ENCODE measurements at regions not wholly inside any gene's neighbourhood (a gene's known extent, or its start where the extent isn't known, plus 50 kb on each side); places are given as distances from the start of the nearest gene placed in this dataset.

DNA sequence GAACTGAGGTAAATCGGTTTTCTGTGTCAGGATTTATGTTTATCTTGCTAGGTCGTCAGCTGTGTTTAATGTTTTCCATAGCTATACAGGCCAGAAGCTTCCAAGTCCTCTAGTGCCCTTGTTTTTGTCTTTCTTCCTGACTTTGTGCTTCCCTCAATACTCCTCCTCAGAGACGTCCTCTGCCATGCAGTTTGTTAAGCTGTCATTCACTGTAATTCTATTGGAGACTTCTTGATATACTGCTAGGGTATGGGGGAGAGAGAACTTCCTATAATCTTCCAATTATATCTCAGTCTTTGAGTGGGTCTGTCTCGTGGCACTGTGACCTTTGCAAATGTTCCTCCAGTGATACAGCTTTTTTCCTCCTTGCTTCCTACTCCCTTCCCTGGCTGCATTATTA, 327.3 kb upstream of the ANO5 start:
- ATAC-seq (ENCODE audit: low FRiP score) (no peak), DNase-seq (ENCODE audit: low spot score) (no peak)
- TF ChIP-seq, protein P1, sequence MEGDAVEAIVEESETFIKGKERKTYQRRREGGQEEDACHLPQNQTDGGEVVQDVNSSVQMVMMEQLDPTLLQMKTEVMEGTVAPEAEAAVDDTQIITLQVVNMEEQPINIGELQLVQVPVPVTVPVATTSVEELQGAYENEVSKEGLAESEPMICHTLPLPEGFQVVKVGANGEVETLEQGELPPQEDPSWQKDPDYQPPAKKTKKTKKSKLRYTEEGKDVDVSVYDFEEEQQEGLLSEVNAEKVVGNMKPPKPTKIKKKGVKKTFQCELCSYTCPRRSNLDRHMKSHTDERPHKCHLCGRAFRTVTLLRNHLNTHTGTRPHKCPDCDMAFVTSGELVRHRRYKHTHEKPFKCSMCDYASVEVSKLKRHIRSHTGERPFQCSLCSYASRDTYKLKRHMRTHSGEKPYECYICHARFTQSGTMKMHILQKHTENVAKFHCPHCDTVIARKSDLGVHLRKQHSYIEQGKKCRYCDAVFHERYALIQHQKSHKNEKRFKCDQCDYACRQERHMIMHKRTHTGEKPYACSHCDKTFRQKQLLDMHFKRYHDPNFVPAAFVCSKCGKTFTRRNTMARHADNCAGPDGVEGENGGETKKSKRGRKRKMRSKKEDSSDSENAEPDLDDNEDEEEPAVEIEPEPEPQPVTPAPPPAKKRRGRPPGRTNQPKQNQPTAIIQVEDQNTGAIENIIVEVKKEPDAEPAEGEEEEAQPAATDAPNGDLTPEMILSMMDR (IDR thresholded peaks at IDR 0.05), result no peak

DNA sequence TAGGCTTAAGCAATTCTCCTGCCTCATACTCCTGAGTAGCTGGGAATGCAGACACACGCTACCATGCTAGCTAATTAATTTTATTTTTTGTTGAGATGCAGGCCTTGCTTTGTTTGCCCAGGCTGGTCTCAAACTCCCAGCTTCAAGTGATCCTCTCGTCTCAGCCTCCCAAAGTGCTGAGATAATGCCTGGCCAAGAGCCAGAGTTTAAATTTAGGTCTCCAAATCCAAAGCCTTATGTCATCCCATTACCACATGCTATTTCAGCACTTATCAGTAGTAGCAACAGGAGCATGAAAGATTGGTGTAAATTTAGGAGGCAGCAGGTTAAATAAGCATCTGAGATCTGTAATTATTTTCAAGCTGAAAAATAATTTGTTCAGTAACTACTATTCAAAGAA, 326.1 kb upstream of the ANO5 start:
- TF ChIP-seq, protein P1 (IDR thresholded peaks at IDR 0.05), result no peak
- ATAC-seq (ENCODE audit: low FRiP score), result no peak
- no peak for DNase-seq (ENCODE audit: low spot score)

DNA sequence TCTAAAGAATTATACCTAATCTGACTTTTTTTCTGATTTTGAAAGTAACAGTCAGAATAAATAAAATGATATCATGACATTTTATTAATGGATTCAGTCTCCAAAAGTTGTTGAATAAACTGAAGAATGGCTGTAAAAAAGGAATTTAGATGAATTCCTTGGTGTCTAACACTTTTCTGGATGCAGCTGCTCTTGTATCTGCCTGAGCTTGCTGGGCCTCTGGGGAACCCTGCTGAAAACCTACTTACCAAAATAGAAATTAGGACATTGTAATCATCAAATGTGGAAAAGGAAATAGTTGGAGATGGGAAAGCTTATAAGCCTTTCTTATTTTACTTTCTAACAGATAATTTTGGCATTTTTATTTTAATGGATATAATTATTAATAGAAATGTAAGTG, 315.7 kb upstream of the ANO5 start:
- TF ChIP-seq, protein P1 (IDR thresholded peaks at IDR 0.05), result no peak
- no peak for DNase-seq (ENCODE audit: low spot score)
- ATAC-seq (ENCODE audit: low FRiP score), result no peak

DNA sequence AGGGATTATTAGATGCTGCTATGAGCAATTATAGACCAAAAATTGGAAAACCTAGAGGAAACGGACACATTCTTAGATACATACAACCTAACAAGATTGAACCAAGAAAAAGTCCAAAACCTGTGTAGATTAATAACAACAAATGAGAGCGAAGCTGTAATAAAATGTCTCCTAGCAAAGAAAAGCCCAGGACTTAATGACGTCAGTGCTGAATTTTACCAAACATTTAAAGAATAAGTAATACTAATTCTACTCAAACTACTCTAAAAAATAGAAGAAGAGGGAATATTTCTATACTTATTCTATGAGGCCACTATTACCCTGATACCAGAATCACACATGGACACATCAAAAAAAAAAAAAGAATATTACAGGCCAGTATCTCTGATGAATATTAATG, 309.5 kb upstream of the ANO5 start:
- DNase-seq (ENCODE audit: low spot score), result no peak
- no peak for ATAC-seq (ENCODE audit: low FRiP score)
- TF ChIP-seq, protein P1 (IDR thresholded peaks at IDR 0.05), result no peak

DNA sequence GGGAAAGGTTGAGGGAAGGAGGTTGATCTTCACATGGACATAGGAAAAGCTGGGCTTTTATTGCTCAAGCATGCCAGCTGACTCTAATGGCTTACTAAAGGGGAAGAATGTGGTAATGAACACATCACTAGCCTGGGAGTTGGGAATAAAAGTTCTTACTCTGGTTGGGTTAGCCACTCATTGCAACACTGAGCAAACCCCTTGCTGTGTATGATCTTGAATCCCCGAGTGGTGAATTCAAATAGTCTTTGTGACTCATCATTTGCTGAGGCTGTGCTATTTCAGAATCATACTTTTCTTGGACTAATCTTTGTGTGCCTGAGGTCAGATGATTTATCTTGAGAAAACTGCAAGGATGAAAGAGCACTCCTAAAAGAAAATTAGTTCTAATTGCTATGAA, 304.1 kb upstream of the ANO5 start:
- ATAC-seq (ENCODE audit: low FRiP score) (peak; percentile 80), DNase-seq (ENCODE audit: low spot score) (no peak)
- TF ChIP-seq, protein P1 (IDR thresholded peaks at IDR 0.05), result no peak

DNA sequence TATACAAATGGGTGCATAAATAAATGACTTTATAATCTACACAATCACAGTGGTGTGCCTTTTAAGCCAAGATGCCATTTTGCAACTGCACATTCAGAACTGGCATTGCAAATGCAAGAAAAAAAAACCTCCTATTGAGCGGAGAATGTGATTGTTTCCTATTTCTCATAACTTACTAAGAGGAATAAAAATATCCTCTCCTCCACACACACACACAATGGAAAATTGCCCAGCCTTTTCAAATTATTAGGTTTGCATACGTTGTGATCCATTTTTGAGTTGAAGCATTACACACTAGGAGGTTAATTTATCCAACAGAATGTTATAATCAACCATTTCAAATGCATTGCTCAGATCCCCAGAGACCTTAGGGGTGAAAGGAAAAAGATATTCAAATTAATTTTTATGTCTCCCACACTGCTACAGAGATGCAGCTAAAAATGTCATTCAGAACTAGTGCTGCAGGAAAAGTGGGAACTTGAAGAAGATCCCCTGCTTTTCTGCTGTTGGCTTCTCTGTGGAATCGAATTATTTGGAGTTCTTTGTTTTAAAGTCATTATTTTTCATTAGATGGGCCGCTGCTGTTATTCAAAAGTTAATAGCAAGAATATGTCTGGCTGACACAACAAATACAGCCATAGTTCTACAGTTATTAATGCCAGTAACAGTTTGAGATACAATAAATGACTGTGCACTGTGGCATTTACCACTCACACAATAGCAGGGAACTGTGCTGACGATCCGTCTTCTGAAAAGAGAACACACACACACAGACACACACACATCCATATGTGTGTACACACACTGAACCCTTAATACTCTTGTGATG, 299.9 kb upstream of the ANO5 start:
- no peak for DNase-seq (ENCODE audit: low spot score)
- no peak for ATAC-seq (ENCODE audit: low FRiP score)
- TF ChIP-seq, protein P1 (IDR thresholded peaks at IDR 0.05), result no peak

DNA sequence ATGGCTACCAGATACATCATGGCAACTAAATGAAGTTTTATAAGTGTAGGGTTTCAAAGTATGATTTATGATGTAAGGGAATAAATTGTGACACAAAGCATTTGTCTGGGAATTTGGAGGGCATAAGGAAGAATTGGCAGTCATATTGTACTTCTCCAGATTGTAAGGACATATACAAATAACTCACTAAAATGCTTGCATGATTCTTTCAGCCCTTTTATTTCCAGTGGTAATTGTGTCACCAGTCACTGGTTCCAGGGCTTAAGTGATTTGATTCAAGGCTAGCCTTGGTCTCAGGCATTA, 299.4 kb upstream of the ANO5 start:
- ATAC-seq (ENCODE audit: low FRiP score) (no peak), DNase-seq (ENCODE audit: low spot score) (no peak)
- TF ChIP-seq, protein P1 (IDR thresholded peaks at IDR 0.05), result no peak
